ENCODE measurements at regions not wholly inside any gene's neighbourhood (a gene's known extent, or its start where the extent isn't known, plus 50 kb on each side); places are given as distances from the start of the nearest gene placed in this dataset.

DNA sequence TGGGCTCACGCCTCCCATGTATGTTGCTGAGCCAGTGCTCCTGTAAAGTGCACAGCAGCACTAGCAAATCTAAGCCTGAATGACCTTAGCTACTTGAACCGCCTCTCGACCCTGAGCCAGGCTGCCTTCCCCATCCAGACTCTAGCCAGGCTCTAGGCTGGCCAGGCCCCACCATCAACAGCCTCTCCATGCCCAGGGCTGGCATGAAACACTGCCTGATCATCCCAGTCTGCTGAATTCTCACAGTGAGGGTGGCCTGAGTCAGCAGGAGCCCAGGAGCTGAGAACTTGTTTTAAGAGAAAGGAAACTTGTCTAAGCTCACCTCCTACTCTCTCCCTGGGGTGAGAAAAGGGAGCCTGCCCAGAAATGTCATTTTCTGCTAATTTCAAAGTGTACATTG, 733.3 kb downstream of the PTPRU start:
- no peak for TF ChIP-seq CTCF (IDR thresholded peaks at IDR 0.05; ENCODE audit: low read depth, low read length)
- no peaks in the 10 kb centered on the region for H3K36me3 ChIP-seq
- H3K27me3 ChIP-seq (ENCODE audit: insufficient read depth, low read depth, severe bottlenecking), result no peaks in the 10 kb centered on the region
- H3K9me3 ChIP-seq (ENCODE audit: severe bottlenecking), result no peaks in the 10 kb centered on the region
- no peak overlapping the region for H3K4me3 ChIP-seq (ENCODE audit: low read depth, low read length)
- no peak overlapping the region for H3K27ac ChIP-seq
- DNase-seq, result no peak

- no peak overlapping the region for H3K27ac ChIP-seq
- no peaks in the 10 kb centered on the region for H3K9me3 ChIP-seq (ENCODE audit: severe bottlenecking)
- no peaks in the 10 kb centered on the region for H3K36me3 ChIP-seq
- no peaks in the 10 kb centered on the region for H3K27me3 ChIP-seq (ENCODE audit: insufficient read depth, low read depth, severe bottlenecking)
- TF ChIP-seq CTCF (IDR thresholded peaks at IDR 0.05; ENCODE audit: low read depth, low read length), result no peak
- no peak overlapping the region for H3K4me3 ChIP-seq (ENCODE audit: low read depth, low read length)
- DNase-seq, result no peak
These were observed 730.9 kb downstream of the PTPRU start for GRCh38 chr1:29967261-29967660.

GRCh38 chr1:29966526-29967045, 730.3 kb downstream of the PTPRU start:
- no peak for TF ChIP-seq CTCF (IDR thresholded peaks at IDR 0.05; ENCODE audit: low read depth, low read length)
- Histone ChIP-seq H3K9me3 (ENCODE audit: severe bottlenecking) (no peaks in the 10 kb centered on the region), H3K27ac (no peak overlapping the region), H3K27me3 (ENCODE audit: insufficient read depth, low read depth, severe bottlenecking) (no peaks in the 10 kb centered on the region), H3K36me3 (no peaks in the 10 kb centered on the region), H3K4me3 (ENCODE audit: low read depth, low read length) (no peak overlapping the region)
- DNase-seq, result no peak

GRCh38 chr1:29964718-29965533, 728.6 kb downstream of the PTPRU start:
- DNase-seq, result no peak
- Histone ChIP-seq H3K36me3 (no peaks in the 10 kb centered on the region), H3K27ac (no peak overlapping the region), H3K27me3 (ENCODE audit: insufficient read depth, low read depth, severe bottlenecking) (no peaks in the 10 kb centered on the region), H3K4me3 (ENCODE audit: low read depth, low read length) (no peak overlapping the region), H3K9me3 (ENCODE audit: severe bottlenecking) (no peaks in the 10 kb centered on the region)
- no peak for TF ChIP-seq CTCF (IDR thresholded peaks at IDR 0.05; ENCODE audit: low read depth, low read length)

- no peak overlapping the region for H3K27ac ChIP-seq
- no peaks in the 10 kb centered on the region for H3K27me3 ChIP-seq (ENCODE audit: insufficient read depth, low read depth, severe bottlenecking)
- no peaks in the 10 kb centered on the region for H3K9me3 ChIP-seq (ENCODE audit: severe bottlenecking)
- no peak for TF ChIP-seq CTCF (IDR thresholded peaks at IDR 0.05; ENCODE audit: low read depth, low read length)
- DNase-seq, result no peak
- no peak overlapping the region for H3K4me3 ChIP-seq (ENCODE audit: low read depth, low read length)
- no peaks in the 10 kb centered on the region for H3K36me3 ChIP-seq
These were observed 727.6 kb downstream of the PTPRU start for GRCh38 chr1:29963946-29964345.
